AG10803 (cell line): ENCODE measurements at regions not wholly inside any gene's neighbourhood (a gene's known extent, or its start where the extent isn't known, plus 50 kb on each side); places are given as distances from the start of the nearest gene placed in this dataset.

ENCODE experiments used
- DNase-seq: peaks from one replicate; pipeline ENCODE4 v3.0.0; 2010; ENCODE audit warnings: low read depth
- H3K4me3 ChIP-seq: 2 replicates; pipeline ENCODE4 v1.5.1; 2011; ENCODE audit warnings: mild to moderate bottlenecking, low read length, control low read depth
- TF ChIP-seq, protein P1 (sequence below): conservative IDR thresholded peaks from 2 replicates; pipeline ENCODE4 v1.5.1; 2011; ENCODE audit warnings: mild to moderate bottlenecking, low read length, control low read depth, inconsistent platforms

GRCh38 chr4:123163501-123163900, 233.1 kb upstream of the SPRY1 start:
- no peak for DNase-seq
- no peak overlapping the region for H3K4me3 ChIP-seq
- TF ChIP-seq, protein P1, sequence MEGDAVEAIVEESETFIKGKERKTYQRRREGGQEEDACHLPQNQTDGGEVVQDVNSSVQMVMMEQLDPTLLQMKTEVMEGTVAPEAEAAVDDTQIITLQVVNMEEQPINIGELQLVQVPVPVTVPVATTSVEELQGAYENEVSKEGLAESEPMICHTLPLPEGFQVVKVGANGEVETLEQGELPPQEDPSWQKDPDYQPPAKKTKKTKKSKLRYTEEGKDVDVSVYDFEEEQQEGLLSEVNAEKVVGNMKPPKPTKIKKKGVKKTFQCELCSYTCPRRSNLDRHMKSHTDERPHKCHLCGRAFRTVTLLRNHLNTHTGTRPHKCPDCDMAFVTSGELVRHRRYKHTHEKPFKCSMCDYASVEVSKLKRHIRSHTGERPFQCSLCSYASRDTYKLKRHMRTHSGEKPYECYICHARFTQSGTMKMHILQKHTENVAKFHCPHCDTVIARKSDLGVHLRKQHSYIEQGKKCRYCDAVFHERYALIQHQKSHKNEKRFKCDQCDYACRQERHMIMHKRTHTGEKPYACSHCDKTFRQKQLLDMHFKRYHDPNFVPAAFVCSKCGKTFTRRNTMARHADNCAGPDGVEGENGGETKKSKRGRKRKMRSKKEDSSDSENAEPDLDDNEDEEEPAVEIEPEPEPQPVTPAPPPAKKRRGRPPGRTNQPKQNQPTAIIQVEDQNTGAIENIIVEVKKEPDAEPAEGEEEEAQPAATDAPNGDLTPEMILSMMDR, result no peak

DNA sequence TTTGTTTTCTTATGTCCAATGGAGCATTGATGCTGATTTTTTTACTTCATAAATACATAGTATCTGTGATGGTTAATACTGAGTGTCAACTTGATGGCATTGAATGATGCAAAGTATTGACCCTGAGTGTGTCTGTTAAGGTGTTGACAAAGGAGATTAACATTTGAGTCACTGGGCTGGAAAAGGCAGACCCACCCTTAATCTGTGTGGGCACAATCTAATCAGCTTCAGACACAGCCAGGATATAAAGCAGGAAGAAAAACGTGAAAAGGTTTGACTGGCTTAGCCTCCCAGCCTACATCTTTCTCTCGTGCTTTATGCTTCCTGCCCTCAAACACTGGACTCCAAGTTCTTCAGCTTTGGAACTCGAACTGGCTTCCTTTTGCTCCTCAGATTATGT, 230.6 kb upstream of the SPRY1 start:
- TF ChIP-seq, protein P1, result no peak
- no peak for DNase-seq
- H3K4me3 ChIP-seq, result no peak overlapping the region

DNA sequence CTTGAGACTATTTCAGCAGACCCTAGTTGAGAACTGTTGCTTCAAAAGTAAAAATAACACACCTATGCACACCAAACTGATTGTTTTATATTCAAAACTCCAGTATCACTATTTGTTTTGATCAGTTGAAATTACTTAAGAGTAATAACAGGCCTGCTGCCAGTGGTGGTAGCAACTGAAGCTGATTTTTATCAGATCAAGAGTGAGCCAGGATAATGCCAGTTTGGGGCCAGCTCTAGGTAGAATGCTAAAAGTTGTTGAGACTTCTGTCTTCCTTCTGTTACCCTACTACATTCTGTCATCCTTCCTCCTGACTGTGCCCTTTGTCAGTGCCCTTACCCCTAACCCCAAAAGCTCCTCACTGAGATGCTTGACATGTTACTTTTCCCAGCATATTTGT, 228.7 kb upstream of the SPRY1 start:
- DNase-seq, result no peak
- TF ChIP-seq, protein P1, result no peak
- H3K4me3 ChIP-seq, result no peak overlapping the region

GRCh38 chr4:123168812-123169211, 227.8 kb upstream of the SPRY1 start:
- peak; percentile 23 for DNase-seq
- TF ChIP-seq, protein P1, result no peak
- H3K4me3 ChIP-seq, result no peak overlapping the region

DNA sequence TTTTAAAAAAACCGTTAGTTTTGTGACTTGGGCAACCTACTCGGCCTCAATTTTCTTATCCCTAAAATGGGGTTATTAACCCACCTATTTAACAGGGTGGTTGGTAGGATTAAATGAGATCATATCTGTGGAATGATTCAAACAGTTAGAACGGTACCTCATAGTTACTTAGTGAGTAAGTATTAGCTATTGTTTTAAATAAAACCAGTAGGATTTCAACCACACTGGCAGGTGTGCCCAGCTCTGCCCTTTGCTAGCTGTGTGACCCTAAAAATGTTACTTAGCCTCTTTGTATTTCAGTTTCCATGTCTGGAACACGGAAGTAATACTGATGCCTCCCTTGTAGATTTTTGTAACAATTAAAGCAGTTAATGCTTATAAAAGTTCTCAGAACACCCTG, 225.8 kb upstream of the SPRY1 start:
- DNase-seq, result no peak
- H3K4me3 ChIP-seq, result no peak overlapping the region
- TF ChIP-seq, protein P1, result no peak

DNA sequence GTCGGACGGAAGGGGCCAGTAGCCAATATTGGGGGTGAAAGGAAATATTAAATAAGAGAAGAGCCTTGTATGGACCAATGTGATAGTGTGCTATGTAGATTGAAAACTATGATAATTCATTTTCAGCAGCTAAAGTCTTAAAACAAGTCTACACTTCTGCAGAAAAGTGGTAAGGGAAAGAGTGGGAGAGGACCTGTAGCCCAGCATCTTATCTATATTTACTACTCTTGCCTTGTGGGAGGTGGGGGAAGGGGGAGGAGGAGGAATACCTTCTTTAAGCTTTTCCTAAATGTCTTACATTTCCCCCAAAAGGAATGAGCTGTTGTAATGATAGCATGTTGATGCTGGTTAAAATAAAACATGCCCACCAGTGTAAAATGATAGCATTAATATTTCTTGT, 220.0 kb upstream of the SPRY1 start:
- DNase-seq, result no peak
- TF ChIP-seq, protein P1, result no peak
- H3K4me3 ChIP-seq, result no peak overlapping the region

GRCh38 chr4:123182289-123182688, 214.3 kb upstream of the SPRY1 start:
- no peak overlapping the region for H3K4me3 ChIP-seq
- TF ChIP-seq, protein P1, result no peak
- DNase-seq, result no peak
